Thoracic aorta (tissue), 2 donors: ENCODE measurements at regions not wholly inside any gene's neighbourhood (a gene's known extent, or its start where the extent isn't known, plus 50 kb on each side); places are given as distances from the start of the nearest gene placed in this dataset.

Experiments used
- ATAC-seq: fragments of 150-250 bp; one replicate; pipeline ENCODE4 v1.8.0; 2017; ENCODE audit warnings: low read depth; ENCODE audit not compliant: insufficient number of reproducible peaks, low FRiP score
- DNase-seq: peaks from one replicate; pipeline ENCODE4 v3.0.0-alpha.2; 2020; ENCODE audit warnings: low spot score
- H3K27ac ChIP-seq, 2 donors: fragments of 200-600 bp; sonication (generic); 1 replicate in 1 of 2; 2 replicates in 1 of 2; pipeline ENCODE4 v1.5.1; 2016; ENCODE audit warnings: mild to moderate bottlenecking in 2 of 2, moderate library complexity in 2 of 2
- H3K27me3 ChIP-seq: fragments of 200-600 bp; sonication (generic); replicated peaks from 2 replicates; pipeline ENCODE4 v1.6.0; 2016; ENCODE audit warnings: mild to moderate bottlenecking; ENCODE audit not compliant: insufficient read depth
- H3K36me3 ChIP-seq: fragments of 200-600 bp; sonication (generic); one replicate; pipeline ENCODE4 v1.5.1; 2016
- H3K4me1 ChIP-seq, 2 donors: fragments of 200-600 bp; sonication (generic); 1 replicate in 1 of 2; 2 replicates in 1 of 2; pipeline versions ENCODE4 v1.5.1 to v1.6.0; 2016; ENCODE audit warnings: low read depth in 2 of 2, mild to moderate bottlenecking in 1 of 2; ENCODE audit not compliant: control insufficient read depth in 1 of 2
- H3K4me3 ChIP-seq: fragments of 200-600 bp; sonication (generic); 2 replicates; pipeline ENCODE4 v1.5.1; 2016; ENCODE audit warnings: mild to moderate bottlenecking
- H3K9me3 ChIP-seq: fragments of 200-600 bp; sonication (generic); 2 replicates; pipeline ENCODE4 v1.5.1; 2016
- TF ChIP-seq, protein P1 (sequence below): fragments of 200-600 bp; sonication (generic); IDR thresholded peaks from one replicate; pipeline ENCODE4 v1.5.1; 2019; ENCODE audit warnings: antibody characterized with exemption

- no peak for ATAC-seq
- no peak for DNase-seq
- H3K27me3 ChIP-seq: no peaks in the 10 kb centered on the region
- H3K9me3 ChIP-seq: no peaks in the 10 kb centered on the region
- H3K27ac ChIP-seq: no peak overlapping the region
- peaks cover 7 to 29% of the 10 kb centered on the region in 2 donors for H3K4me1 ChIP-seq
- TF ChIP-seq, protein P1, sequence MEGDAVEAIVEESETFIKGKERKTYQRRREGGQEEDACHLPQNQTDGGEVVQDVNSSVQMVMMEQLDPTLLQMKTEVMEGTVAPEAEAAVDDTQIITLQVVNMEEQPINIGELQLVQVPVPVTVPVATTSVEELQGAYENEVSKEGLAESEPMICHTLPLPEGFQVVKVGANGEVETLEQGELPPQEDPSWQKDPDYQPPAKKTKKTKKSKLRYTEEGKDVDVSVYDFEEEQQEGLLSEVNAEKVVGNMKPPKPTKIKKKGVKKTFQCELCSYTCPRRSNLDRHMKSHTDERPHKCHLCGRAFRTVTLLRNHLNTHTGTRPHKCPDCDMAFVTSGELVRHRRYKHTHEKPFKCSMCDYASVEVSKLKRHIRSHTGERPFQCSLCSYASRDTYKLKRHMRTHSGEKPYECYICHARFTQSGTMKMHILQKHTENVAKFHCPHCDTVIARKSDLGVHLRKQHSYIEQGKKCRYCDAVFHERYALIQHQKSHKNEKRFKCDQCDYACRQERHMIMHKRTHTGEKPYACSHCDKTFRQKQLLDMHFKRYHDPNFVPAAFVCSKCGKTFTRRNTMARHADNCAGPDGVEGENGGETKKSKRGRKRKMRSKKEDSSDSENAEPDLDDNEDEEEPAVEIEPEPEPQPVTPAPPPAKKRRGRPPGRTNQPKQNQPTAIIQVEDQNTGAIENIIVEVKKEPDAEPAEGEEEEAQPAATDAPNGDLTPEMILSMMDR: no peak
- no peak overlapping the region for H3K4me3 ChIP-seq
- no peaks in the 10 kb centered on the region for H3K36me3 ChIP-seq
Observed at GRCh38 chr4:123830930-123831329, 434.3 kb downstream of the SPRY1 start.

DNA sequence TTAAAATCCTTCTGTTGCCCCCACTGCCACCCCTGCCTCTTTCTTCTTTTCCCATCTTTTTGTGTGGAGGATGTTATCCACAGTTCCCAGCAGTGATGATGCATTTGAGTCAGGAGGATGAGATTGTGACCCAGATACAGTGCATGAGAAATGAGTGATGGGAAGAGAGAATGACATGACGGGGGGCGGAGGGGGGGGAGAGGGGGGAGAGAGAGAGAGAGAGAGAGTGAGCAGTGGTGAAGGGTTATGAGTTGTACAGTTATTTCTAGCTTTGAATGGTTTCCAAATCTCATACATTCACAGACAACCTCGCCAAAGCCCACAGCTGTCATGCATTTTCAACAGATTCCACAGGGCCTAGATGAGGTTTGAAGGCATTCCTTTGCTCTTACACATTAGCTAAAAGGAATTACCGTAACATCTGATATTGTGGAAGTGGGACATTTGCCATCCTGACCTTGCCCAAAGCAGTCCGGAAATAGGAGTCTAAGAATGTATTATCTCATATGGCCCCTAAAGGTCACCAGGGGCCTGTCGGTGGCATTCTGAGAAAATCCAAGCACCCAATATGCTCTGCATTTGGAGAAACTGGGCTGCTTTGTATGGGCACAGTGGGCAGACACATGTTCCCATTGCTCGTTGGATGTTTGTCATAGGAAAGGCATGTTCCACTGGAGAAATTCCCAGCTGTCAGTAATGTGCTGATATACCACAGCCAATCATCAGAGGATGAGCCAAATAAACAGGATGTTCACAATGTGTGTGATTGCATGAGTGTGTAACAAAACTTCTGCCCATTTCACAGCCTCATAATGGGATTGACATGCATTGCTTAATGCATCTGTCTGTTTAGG is 435.8 kb downstream of the SPRY1 start:
- Histone ChIP-seq H3K4me1 (peaks cover 9 to 19% of the 10 kb centered on the region in 2 donors), H3K27me3 (no peaks in the 10 kb centered on the region), H3K9me3 (no peaks in the 10 kb centered on the region), H3K36me3 (no peaks in the 10 kb centered on the region), H3K4me3 (peak overlapping the region; percentile 37), H3K27ac (peak overlapping the region; percentile 58 to 71)
- DNase-seq (peak; percentile 26), ATAC-seq (peak; percentile 86)
- TF ChIP-seq, protein P1: no peak

DNA sequence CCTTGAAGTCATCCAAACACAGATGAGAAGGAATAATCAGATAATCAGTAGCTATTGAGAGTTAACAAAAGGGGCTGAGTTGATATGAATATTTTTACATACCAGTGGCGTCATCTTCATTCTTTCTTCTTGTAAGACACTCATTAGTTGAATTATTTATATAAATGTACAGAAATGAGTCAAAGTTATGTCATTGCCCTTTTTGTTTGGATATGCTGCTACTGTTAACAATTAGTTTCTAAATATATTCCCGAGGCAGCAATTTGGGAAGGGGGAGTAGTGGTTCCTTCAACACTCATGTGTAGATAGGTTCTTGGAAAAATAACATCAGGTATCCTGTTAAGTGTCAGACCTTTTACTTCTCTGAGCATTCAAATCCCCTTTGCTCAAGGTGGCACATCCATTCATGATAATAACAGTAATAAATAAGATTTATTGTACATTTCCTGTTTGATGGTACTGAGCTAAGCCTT is 436.6 kb downstream of the SPRY1 start:
- no peaks in the 10 kb centered on the region for H3K27me3 ChIP-seq
- H3K27ac ChIP-seq: peak overlapping the region; percentile 58 to 71
- peaks cover 9 to 19% of the 10 kb centered on the region in 2 donors for H3K4me1 ChIP-seq
- H3K4me3 ChIP-seq: no peak overlapping the region
- H3K36me3 ChIP-seq: no peaks in the 10 kb centered on the region
- TF ChIP-seq, protein P1: no peak
- DNase-seq: no peak
- H3K9me3 ChIP-seq: no peaks in the 10 kb centered on the region
- ATAC-seq: no peak

DNA sequence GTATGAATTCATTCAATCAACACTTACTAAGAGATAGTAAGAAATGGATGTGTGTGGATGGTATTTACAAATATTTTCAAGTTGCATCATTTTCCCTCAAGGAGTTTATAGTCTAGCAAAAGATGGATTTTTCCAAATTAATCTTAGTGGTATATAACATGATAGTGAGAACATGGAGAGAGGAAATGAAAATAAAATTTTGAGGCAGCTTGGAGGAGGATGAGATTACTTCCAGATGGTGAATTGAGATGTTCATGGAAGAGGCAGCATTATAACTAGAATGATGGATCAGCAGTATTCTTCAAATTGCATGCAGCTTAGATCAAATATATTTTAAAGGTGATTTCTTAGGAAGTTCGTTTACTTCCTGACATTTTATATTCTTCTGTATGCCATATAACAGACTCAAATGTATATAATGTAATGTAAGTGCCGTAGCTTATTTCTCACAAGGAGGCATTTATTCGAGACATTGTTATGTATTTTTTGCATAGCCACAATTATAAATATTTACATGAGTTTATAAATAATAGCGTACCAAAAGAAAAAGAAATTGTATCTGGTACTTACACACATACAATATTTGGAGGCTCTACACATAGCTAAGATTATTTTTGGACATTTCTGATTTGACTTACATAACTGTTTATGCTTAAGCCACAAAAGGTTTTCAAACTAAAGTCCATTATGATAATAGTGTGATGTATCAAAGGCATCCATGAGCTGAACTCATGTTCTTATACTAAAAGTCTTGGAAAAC is 439.4 kb downstream of the SPRY1 start:
- no peak for ATAC-seq
- no peaks in the 10 kb centered on the region for H3K27me3 ChIP-seq
- peaks cover 9 to 19% of the 10 kb centered on the region in 2 donors for H3K4me1 ChIP-seq
- no peak for DNase-seq
- no peaks in the 10 kb centered on the region for H3K36me3 ChIP-seq
- no peak overlapping the region for H3K27ac ChIP-seq
- TF ChIP-seq, protein P1: no peak
- H3K9me3 ChIP-seq: no peaks in the 10 kb centered on the region
- H3K4me3 ChIP-seq: no peak overlapping the region
